PC-9 (cell line): ENCODE measurements at regions not wholly inside any gene's neighbourhood (a gene's known extent, or its start where the extent isn't known, plus 50 kb on each side); places are given as distances from the start of the nearest gene placed in this dataset.

ENCODE experiments used
- BruUV-seq: library from RNA; stranded (reverse); fragments of 400-500 nt; replicated peaks from 2 replicates; lab custom pipeline; 2021; lab: Mats Ljungman, UMichigan
- CTCF ChIA-PET: fragments of 300-600 bp; sonication (Branson Sonifier 250); formaldehyde crosslinking; loops from one replicate; lab custom pipeline; 2022; ENCODE audit warnings: antibody characterized with exemption; lab: Charles Lee
- POLR2A ChIA-PET: fragments of 300-600 bp; sonication (Branson Sonifier 250); formaldehyde crosslinking; loops from one replicate; lab custom pipeline; 2022; ENCODE audit warnings: antibody characterized with exemption; ENCODE audit not compliant: unreplicated experiment; lab: Charles Lee
- DNase-seq, 2 experiments: peaks; one replicate each; pipeline versions ENCODE4 v3.0.0 to v3.0.0-alpha.2; 2015 to 2022; ENCODE audit warnings: mixed read lengths in 1 of 2
- H2AFZ ChIP-seq: fragments of 200-600 bp; sonication (generic); 2 replicates; pipeline ENCODE4 v1.8.1; 2017; ENCODE audit warnings: antibody characterized with exemption
- H3F3A ChIP-seq: fragments of 200-600 bp; sonication (generic); 2 replicates; pipeline ENCODE4 v1.8.1; 2017; ENCODE audit warnings: antibody characterized with exemption, mild to moderate bottlenecking, low read depth; ENCODE audit not compliant: insufficient read depth
- H3K27ac ChIP-seq: fragments of 200-600 bp; sonication (generic); 2 replicates; pipeline ENCODE4 v1.6.1; 2016; ENCODE audit warnings: mixed run types
- H3K27me3 ChIP-seq: fragments of 200-600 bp; sonication (generic); 2 replicates; pipeline ENCODE4 v1.6.1; 2016; ENCODE audit warnings: low read depth, mixed run types; ENCODE audit not compliant: insufficient read depth
- H3K36me3 ChIP-seq: fragments of 200-600 bp; sonication (generic); 2 replicates; pipeline ENCODE4 v1.6.1; 2016; ENCODE audit warnings: low read depth, mixed run types
- H3K4me1 ChIP-seq: fragments of 200-600 bp; sonication (generic); replicated peaks from 2 replicates; pipeline ENCODE4 v1.6.1; 2016; ENCODE audit warnings: mixed run types; ENCODE audit not compliant: insufficient read depth
- H3K4me2 ChIP-seq: fragments of 200-600 bp; sonication (generic); 2 replicates; pipeline ENCODE4 v1.6.1; 2017; ENCODE audit warnings: mixed run types
- H3K4me3 ChIP-seq: fragments of 200-600 bp; sonication (generic); 2 replicates; pipeline ENCODE4 v1.6.1; 2016; ENCODE audit warnings: mixed run types
- H3K79me2 ChIP-seq: fragments of 200-600 bp; sonication (generic); 2 replicates; pipeline ENCODE4 v1.6.1; 2017; ENCODE audit warnings: low read depth, mixed run types
- H3K9me2 ChIP-seq: fragments of 200-600 bp; sonication (generic); 2 replicates; pipeline ENCODE4 v1.8.1; 2017; ENCODE audit warnings: mild to moderate bottlenecking; ENCODE audit not compliant: insufficient read depth
- H3K9me3 ChIP-seq: fragments of 200-600 bp; sonication (generic); 2 replicates; pipeline ENCODE4 v1.8.1; 2016; ENCODE audit warnings: low read depth; ENCODE audit not compliant: insufficient read depth
- H4K20me1 ChIP-seq: fragments of 200-600 bp; sonication (generic); 2 replicates; pipeline ENCODE4 v1.8.1; 2017; ENCODE audit not compliant: insufficient read depth
- CTCF ChIP-seq: fragments of 200-600 bp; sonication (generic); conservative IDR thresholded peaks from 2 replicates; pipeline ENCODE4 v1.6.1; 2017; ENCODE audit warnings: mixed run types, antibody characterized with exemption, mild to moderate bottlenecking, moderate library complexity
- EZH2 ChIP-seq: fragments of 200-600 bp; sonication (generic); IDR thresholded peaks from 2 replicates; pipeline ENCODE4 v1.8.0; 2017; ENCODE audit warnings: antibody characterized with exemption, low read depth
- intact Hi-C: fragments of 100-400 bp; cut with micrococcal nuclease; formaldehyde crosslinking; loops from one replicate; pipeline ENCODE4 v1.10.0; 2022; ENCODE audit not compliant: unreplicated experiment

GRCh38 chrX:25079020-25079419 lies 63.3 kb upstream of the ARX start:
- no peak overlapping the region for H3K4me3 ChIP-seq
- TF ChIP-seq EZH2, result no peak
- TF ChIP-seq CTCF, result no peak
- H3F3A ChIP-seq, result no peaks in the 10 kb centered on the region
- no peaks in the 10 kb centered on the region for H4K20me1 ChIP-seq
- DNase-seq, result no peak
- H3K27me3 ChIP-seq, result no peaks in the 10 kb centered on the region
- H2AFZ ChIP-seq, result no peak overlapping the region
- ChIA-PET POLR2A (no interaction called here), CTCF (no interaction called here)
- no peak overlapping the region for H3K27ac ChIP-seq
- H3K4me2 ChIP-seq, result no peak overlapping the region
- no peaks in the 10 kb centered on the region for H3K79me2 ChIP-seq
- no peaks in the 10 kb centered on the region for H3K9me3 ChIP-seq
- BruUV-seq, result no TSS peak
- H3K4me1 ChIP-seq, result no peaks in the 10 kb centered on the region
- no peaks in the 10 kb centered on the region for H3K9me2 ChIP-seq
- intact Hi-C loops, result no loop called here
- H3K36me3 ChIP-seq, result no peaks in the 10 kb centered on the region

GRCh38 chrX:25076941-25077500 lies 61.3 kb upstream of the ARX start:
- Histone ChIP-seq H3K9me2 (no peaks in the 10 kb centered on the region), H3F3A (no peaks in the 10 kb centered on the region), H3K79me2 (no peaks in the 10 kb centered on the region), H4K20me1 (no peaks in the 10 kb centered on the region), H3K27me3 (no peaks in the 10 kb centered on the region; the same call in 1 of the 2 replicates), H2AFZ (no peak overlapping the region), H3K9me3 (no peaks in the 10 kb centered on the region), H3K4me2 (no peak overlapping the region), H3K36me3 (no peaks in the 10 kb centered on the region), H3K4me3 (no peak overlapping the region), H3K27ac (no peak overlapping the region), H3K4me1 (no peaks in the 10 kb centered on the region)
- no peak for TF ChIP-seq EZH2
- no peak for TF ChIP-seq CTCF
- CTCF ChIA-PET, result no interaction called here
- intact Hi-C loops, result no loop called here
- POLR2A ChIA-PET, result no interaction called here
- no TSS peak for BruUV-seq
- no peak for DNase-seq

GRCh38 chrX:25072247-25072646 lies 56.5 kb upstream of the ARX start:
- CTCF ChIA-PET, result no interaction called here
- intact Hi-C loops, result no loop called here
- no TSS peak for BruUV-seq

More at GRCh38 chrX:25072247-25072646, 56.5 kb upstream of the ARX start:
- Histone ChIP-seq H3K27me3 (no peaks in the 10 kb centered on the region; the same call in 1 of the 2 replicates), H2AFZ (no peak overlapping the region), H3F3A (no peaks in the 10 kb centered on the region), H3K9me3 (no peaks in the 10 kb centered on the region), H3K4me3 (no peak overlapping the region), H4K20me1 (no peaks in the 10 kb centered on the region), H3K9me2 (no peaks in the 10 kb centered on the region), H3K4me1 (no peaks in the 10 kb centered on the region), H3K36me3 (no peaks in the 10 kb centered on the region), H3K79me2 (no peaks in the 10 kb centered on the region), H3K4me2 (no peak overlapping the region), H3K27ac (no peak overlapping the region)
- TF ChIP-seq CTCF, result no peak
- TF ChIP-seq EZH2, result no peak
- POLR2A ChIA-PET, result no interaction called here
- no peak for DNase-seq
